ENCODE measurements at regions not wholly inside any gene's neighbourhood (a gene's known extent, or its start where the extent isn't known, plus 50 kb on each side); places are given as distances from the start of the nearest gene placed in this dataset.

GRCh38 chr6:111978532-111979149, 75.3 kb upstream of the CCN6 start:
- Histone ChIP-seq H3K27me3 (ENCODE audit: insufficient read depth, low read depth, severe bottlenecking) (no peaks in the 10 kb centered on the region), H3K27ac (no peak overlapping the region), H3K4me3 (ENCODE audit: low read depth, low read length) (no peak overlapping the region), H3K9me3 (ENCODE audit: severe bottlenecking) (no peaks in the 10 kb centered on the region), H3K36me3 (no peaks in the 10 kb centered on the region)
- TF ChIP-seq CTCF (IDR thresholded peaks at IDR 0.05; ENCODE audit: low read depth, low read length): no peak
- no peak for DNase-seq

- no peak for DNase-seq
- H3K36me3 ChIP-seq: no peaks in the 10 kb centered on the region
- TF ChIP-seq CTCF (IDR thresholded peaks at IDR 0.05; ENCODE audit: low read depth, low read length): no peak
- no peaks in the 10 kb centered on the region for H3K9me3 ChIP-seq (ENCODE audit: severe bottlenecking)
- H3K27ac ChIP-seq: no peak overlapping the region
- H3K27me3 ChIP-seq (ENCODE audit: insufficient read depth, low read depth, severe bottlenecking): no peaks in the 10 kb centered on the region
- no peak overlapping the region for H3K4me3 ChIP-seq (ENCODE audit: low read depth, low read length)
These were observed 74.3 kb upstream of the CCN6 start for GRCh38 chr6:111979633-111980032.

- no peaks in the 10 kb centered on the region for H3K9me3 ChIP-seq (ENCODE audit: severe bottlenecking)
- no peak overlapping the region for H3K27ac ChIP-seq
- no peak for TF ChIP-seq CTCF (IDR thresholded peaks at IDR 0.05; ENCODE audit: low read depth, low read length)
- H3K27me3 ChIP-seq (ENCODE audit: insufficient read depth, low read depth, severe bottlenecking): no peaks in the 10 kb centered on the region
- DNase-seq: no peak
- H3K4me3 ChIP-seq (ENCODE audit: low read depth, low read length): no peak overlapping the region
- no peaks in the 10 kb centered on the region for H3K36me3 ChIP-seq
These were observed 73.8 kb upstream of the CCN6 start for GRCh38 chr6:111980143-111980542.

- H3K9me3 ChIP-seq (ENCODE audit: severe bottlenecking): no peaks in the 10 kb centered on the region
- no peak overlapping the region for H3K27ac ChIP-seq
- no peak for DNase-seq
- H3K4me3 ChIP-seq (ENCODE audit: low read depth, low read length): no peak overlapping the region
- H3K27me3 ChIP-seq (ENCODE audit: insufficient read depth, low read depth, severe bottlenecking): no peaks in the 10 kb centered on the region
- H3K36me3 ChIP-seq: no peaks in the 10 kb centered on the region
- TF ChIP-seq CTCF (IDR thresholded peaks at IDR 0.05; ENCODE audit: low read depth, low read length): no peak
These were observed 72.7 kb upstream of the CCN6 start for GRCh38 chr6:111980971-111981840.

- no peak for DNase-seq
- peaks cover 8% of the 10 kb centered on the region for H3K9me3 ChIP-seq (ENCODE audit: severe bottlenecking)
These were observed 71.2 kb upstream of the CCN6 start for GRCh38 chr6:111982681-111983080.

More at GRCh38 chr6:111982681-111983080, 71.2 kb upstream of the CCN6 start:
- Histone ChIP-seq H3K27ac (no peak overlapping the region), H3K36me3 (no peaks in the 10 kb centered on the region), H3K27me3 (ENCODE audit: insufficient read depth, low read depth, severe bottlenecking) (no peaks in the 10 kb centered on the region), H3K4me3 (ENCODE audit: low read depth, low read length) (no peak overlapping the region)
- TF ChIP-seq CTCF (IDR thresholded peaks at IDR 0.05; ENCODE audit: low read depth, low read length): no peak

Measured in WERI-Rb-1 (cell line).